GM21360 (cell line): ENCODE measurements at regions not wholly inside any gene's neighbourhood (a gene's known extent, or its start where the extent isn't known, plus 50 kb on each side); places are given as distances from the start of the nearest gene placed in this dataset.

Source experiments
- ATAC-seq: cut with Tn5 transposase; IDR thresholded peaks from one replicate; pipeline ENCODE4 v1.9.1; 2021; ENCODE audit warnings: mild to moderate bottlenecking, moderate library complexity; ENCODE audit not compliant: unreplicated experiment

GRCh38 chr15:100734586-100734985 lies 132.2 kb downstream of the ASB7 start:
- no peak for ATAC-seq

- no peak for ATAC-seq
These were observed 133.0 kb downstream of the ASB7 start for GRCh38 chr15:100735129-100736053.

- no peak for ATAC-seq
These were observed 134.8 kb downstream of the ASB7 start for GRCh38 chr15:100737214-100737613.

GRCh38 chr15:100738614-100739013 lies 136.2 kb downstream of the ASB7 start:
- ATAC-seq = no peak

GRCh38 chr15:100740138-100740537 lies 137.7 kb downstream of the ASB7 start:
- ATAC-seq = no peak

- ATAC-seq = no peak
These were observed 128.0 kb upstream of the ALDH1A3 start for GRCh38 chr15:100751585-100751984.

- ATAC-seq = no peak
These were observed 126.1 kb upstream of the ALDH1A3 start for GRCh38 chr15:100753503-100753902.

- no peak for ATAC-seq
These were observed 122.0 kb upstream of the ALDH1A3 start for GRCh38 chr15:100757661-100758060.

GRCh38 chr15:100758555-100758954 lies 121.1 kb upstream of the ALDH1A3 start:
- ATAC-seq = no peak

GRCh38 chr15:100759106-100759505 lies 120.5 kb upstream of the ALDH1A3 start:
- ATAC-seq = no peak

GRCh38 chr15:100759698-100760356 lies 119.8 kb upstream of the ALDH1A3 start:
- no peak for ATAC-seq

GRCh38 chr15:100760357-100760903 lies 119.2 kb upstream of the ALDH1A3 start:
- ATAC-seq = no peak

- ATAC-seq = no peak
These were observed 118.2 kb upstream of the ALDH1A3 start for GRCh38 chr15:100761290-100761935.

- ATAC-seq = no peak
These were observed 117.3 kb upstream of the ALDH1A3 start for GRCh38 chr15:100762289-100762688.

GRCh38 chr15:100762913-100763834 lies 116.5 kb upstream of the ALDH1A3 start:
- ATAC-seq = no peak

- no peak for ATAC-seq
These were observed 115.5 kb upstream of the ALDH1A3 start for GRCh38 chr15:100763835-100764750.

- ATAC-seq = no peak
These were observed 114.7 kb upstream of the ALDH1A3 start for GRCh38 chr15:100764778-100765466.

GRCh38 chr15:100765467-100766241 lies 114.0 kb upstream of the ALDH1A3 start:
- ATAC-seq = no peak
